Upper lobe of left lung (tissue), 4 donors: ENCODE measurements at regions not wholly inside any gene's neighbourhood (a gene's known extent, or its start where the extent isn't known, plus 50 kb on each side); places are given as distances from the start of the nearest gene placed in this dataset.
"Not testable (repeated sequence)": the region's sequence is repeated elsewhere in the genome, so short reads cannot be mapped to it uniquely, and the experiment has no call there.

Experiments
- EP300 ChIP-seq, 4 donors: sonication (generic); formaldehyde crosslinking; IDR thresholded peaks; one replicate each; pipeline ENCODE4 v1.5.1; 2017; ENCODE audit warnings: antibody characterized with exemption in 4 of 4, control low read depth in 2 of 4
- POLR2A ChIP-seq, 4 donors: fragments of 450-650 bp; IDR thresholded peaks; one replicate each; pipeline ENCODE4 v1.5.1; 2016 to 2017; ENCODE audit warnings: antibody characterized with exemption in 4 of 4, mild to moderate bottlenecking in 2 of 4
- POLR2AphosphoS5 ChIP-seq, 2 donors: sonication (generic); formaldehyde crosslinking; IDR thresholded peaks; one replicate each; pipeline ENCODE4 v1.5.1; 2017; ENCODE audit warnings: antibody characterized with exemption in 2 of 2
- TF ChIP-seq, protein P1 (sequence below), 6 experiments: fragments of 450-650 bp in 4 of 6; fragments of 200-600 bp in 2 of 6; sonication (generic) in 2 of 6; IDR thresholded peaks; one replicate each; pipeline ENCODE4 v1.5.1; 2016 to 2019; ENCODE audit warnings: antibody characterized with exemption in 6 of 6

DNA sequence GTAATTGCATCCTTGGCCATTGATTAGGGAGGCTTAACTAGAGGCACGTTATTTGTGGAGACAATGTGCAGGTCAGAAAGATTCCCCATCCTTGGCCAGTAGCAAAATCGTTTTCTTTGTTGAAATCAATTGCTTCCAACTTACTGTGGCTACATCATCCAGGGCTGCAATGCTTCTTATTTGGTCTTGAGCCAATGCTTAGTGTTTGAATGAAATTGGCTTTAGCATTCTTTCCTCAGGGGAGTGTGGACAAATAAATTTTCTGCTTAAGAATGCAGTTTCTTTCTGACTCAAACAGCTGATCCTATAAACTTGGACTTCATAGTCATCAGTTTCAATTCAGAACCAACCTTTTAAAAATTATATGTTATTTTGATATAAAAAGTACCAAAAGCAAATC is 95.6 kb downstream of the ARHGAP11B start:
- not testable (repeated sequence) for TF ChIP-seq POLR2AphosphoS5, EP300, POLR2A (IDR thresholded peaks at IDR 0.05)
- TF ChIP-seq, protein P1, sequence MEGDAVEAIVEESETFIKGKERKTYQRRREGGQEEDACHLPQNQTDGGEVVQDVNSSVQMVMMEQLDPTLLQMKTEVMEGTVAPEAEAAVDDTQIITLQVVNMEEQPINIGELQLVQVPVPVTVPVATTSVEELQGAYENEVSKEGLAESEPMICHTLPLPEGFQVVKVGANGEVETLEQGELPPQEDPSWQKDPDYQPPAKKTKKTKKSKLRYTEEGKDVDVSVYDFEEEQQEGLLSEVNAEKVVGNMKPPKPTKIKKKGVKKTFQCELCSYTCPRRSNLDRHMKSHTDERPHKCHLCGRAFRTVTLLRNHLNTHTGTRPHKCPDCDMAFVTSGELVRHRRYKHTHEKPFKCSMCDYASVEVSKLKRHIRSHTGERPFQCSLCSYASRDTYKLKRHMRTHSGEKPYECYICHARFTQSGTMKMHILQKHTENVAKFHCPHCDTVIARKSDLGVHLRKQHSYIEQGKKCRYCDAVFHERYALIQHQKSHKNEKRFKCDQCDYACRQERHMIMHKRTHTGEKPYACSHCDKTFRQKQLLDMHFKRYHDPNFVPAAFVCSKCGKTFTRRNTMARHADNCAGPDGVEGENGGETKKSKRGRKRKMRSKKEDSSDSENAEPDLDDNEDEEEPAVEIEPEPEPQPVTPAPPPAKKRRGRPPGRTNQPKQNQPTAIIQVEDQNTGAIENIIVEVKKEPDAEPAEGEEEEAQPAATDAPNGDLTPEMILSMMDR (IDR thresholded peaks at IDR 0.05): not testable (repeated sequence)
